ENCODE measurements at regions not wholly inside any gene's neighbourhood (a gene's known extent, or its start where the extent isn't known, plus 50 kb on each side); places are given as distances from the start of the nearest gene placed in this dataset.

DNA sequence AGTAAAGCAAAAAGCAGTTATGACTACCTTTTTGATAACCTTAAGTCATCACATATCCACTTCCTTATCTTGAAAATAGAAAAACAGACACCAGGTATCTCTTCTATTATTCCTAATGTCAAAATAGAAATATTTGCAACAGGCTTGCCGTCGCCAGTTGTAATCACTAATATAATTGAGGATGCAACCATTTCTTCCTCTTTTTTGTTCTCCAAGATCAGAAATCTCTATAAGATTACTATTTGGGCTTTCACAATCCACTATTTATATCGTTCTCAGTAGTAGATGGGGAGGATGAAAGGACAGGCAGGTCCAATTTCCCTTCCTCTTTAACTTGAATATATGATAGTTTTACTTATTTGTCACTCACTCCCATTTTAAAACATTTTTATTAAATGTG lies 130.2 kb upstream of the HMGA2 start:
- DNase-seq (ENCODE audit: low read depth in 1 of 2, low spot score in 1 of 2) (no peak), FAIRE-seq (no peak), ATAC-seq (no peak)
- Histone ChIP-seq H3K9me3 (no peaks in the 10 kb centered on the region), H3K27ac (no peak overlapping the region), H3K4me1 (peaks cover 30% of the 10 kb centered on the region), H3K4me2 (no peak overlapping the region), H3K4me3 (no peak overlapping the region)
- TF ChIP-seq, protein P1, sequence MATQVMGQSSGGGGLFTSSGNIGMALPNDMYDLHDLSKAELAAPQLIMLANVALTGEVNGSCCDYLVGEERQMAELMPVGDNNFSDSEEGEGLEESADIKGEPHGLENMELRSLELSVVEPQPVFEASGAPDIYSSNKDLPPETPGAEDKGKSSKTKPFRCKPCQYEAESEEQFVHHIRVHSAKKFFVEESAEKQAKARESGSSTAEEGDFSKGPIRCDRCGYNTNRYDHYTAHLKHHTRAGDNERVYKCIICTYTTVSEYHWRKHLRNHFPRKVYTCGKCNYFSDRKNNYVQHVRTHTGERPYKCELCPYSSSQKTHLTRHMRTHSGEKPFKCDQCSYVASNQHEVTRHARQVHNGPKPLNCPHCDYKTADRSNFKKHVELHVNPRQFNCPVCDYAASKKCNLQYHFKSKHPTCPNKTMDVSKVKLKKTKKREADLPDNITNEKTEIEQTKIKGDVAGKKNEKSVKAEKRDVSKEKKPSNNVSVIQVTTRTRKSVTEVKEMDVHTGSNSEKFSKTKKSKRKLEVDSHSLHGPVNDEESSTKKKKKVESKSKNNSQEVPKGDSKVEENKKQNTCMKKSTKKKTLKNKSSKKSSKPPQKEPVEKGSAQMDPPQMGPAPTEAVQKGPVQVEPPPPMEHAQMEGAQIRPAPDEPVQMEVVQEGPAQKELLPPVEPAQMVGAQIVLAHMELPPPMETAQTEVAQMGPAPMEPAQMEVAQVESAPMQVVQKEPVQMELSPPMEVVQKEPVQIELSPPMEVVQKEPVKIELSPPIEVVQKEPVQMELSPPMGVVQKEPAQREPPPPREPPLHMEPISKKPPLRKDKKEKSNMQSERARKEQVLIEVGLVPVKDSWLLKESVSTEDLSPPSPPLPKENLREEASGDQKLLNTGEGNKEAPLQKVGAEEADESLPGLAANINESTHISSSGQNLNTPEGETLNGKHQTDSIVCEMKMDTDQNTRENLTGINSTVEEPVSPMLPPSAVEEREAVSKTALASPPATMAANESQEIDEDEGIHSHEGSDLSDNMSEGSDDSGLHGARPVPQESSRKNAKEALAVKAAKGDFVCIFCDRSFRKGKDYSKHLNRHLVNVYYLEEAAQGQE (IDR thresholded peaks at IDR 0.05), result no peak
- ChIA-PET POLR2A (no interaction called here), CTCF (no interaction called here)
- WGBS (ENCODE audit: missing lambda C conversion rate), result 83% methylated on average over 3 of the region's 3 CpGs

DNA sequence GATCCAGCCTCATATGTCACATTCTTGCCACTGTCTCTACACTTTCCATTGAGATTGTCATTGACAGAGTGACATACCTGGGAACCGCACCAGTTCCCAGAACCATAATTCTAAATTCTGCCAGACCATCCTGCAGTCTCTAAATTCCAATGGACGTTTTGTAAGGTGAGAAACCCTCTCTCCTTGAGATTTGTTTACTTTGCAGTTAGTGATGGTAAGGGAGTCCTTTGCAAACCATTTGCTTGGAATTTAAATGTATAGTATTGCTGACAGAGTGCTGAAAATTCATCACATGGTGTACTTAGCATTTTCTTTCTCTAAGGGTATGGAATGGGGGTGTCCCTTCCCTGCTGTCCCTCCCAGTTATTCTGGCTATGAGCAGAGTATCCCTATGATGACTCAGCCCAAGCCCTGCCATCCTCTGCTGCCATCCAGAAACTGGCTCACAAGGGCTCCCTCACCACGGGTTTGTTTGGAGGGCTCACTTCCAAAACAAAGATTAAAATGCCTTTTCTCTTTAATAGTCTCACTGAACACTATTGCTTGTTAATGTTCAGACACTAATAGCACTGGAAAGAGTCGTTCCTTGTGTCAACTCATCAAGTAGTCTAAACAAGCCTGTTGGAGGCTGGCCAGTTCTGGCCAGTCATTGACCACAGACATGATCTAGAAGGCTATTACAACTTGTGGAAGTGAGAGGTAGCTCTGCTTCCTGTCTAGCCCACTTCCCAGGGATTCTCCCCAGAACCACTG lies 129.0 kb upstream of the HMGA2 start:
- ChIA-PET CTCF (interaction anchor here (0.9 to 2.1 kb wide), 2 partner anchors 36 to 93 kb away, joined by 3 to 10 read pairs; no protein-coding TSS in a partner anchor), POLR2A (interaction anchor here (1.1 kb wide), 1 partner anchor 46 kb away, joined by 6 read pairs; no protein-coding TSS in a partner anchor)
- WGBS (ENCODE audit: missing lambda C conversion rate), result 14% methylated on average over 4 of the region's 4 CpGs
- H3K4me2 ChIP-seq, result peak overlapping the region; percentile 59
- peak overlapping the region; percentile 60 to 61; a peak in 5 of 6 replicates for H3K27ac ChIP-seq
- ATAC-seq (peak; percentile 93 to 95), DNase-seq (ENCODE audit: low read depth in 1 of 2, low spot score in 1 of 2) (peak; percentile 34 to 90), FAIRE-seq (peak; percentile 70)
- no peak overlapping the region for H3K4me3 ChIP-seq
- H3K4me1 ChIP-seq, result peaks cover 30% of the 10 kb centered on the region
- H3K9me3 ChIP-seq, result no peaks in the 10 kb centered on the region
- no peak for TF ChIP-seq KDM1A (IDR thresholded peaks at IDR 0.05; ENCODE audit: low read depth)
- TF ChIP-seq TFCP2L1 (CRISPR knock-in tag; IDR thresholded peaks at IDR 0.05), result no peak
- TF ChIP-seq, protein P2, sequence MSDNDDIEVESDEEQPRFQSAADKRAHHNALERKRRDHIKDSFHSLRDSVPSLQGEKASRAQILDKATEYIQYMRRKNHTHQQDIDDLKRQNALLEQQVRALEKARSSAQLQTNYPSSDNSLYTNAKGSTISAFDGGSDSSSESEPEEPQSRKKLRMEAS (IDR thresholded peaks at IDR 0.05), result peak; percentile 59
- no peak for TF ChIP-seq NR3C1 (IDR thresholded peaks at IDR 0.05)
- TF ChIP-seq ZC3H11A (IDR thresholded peaks at IDR 0.05), result no peak
- no peak for TF ChIP-seq ZNF302 (CRISPR knock-in tag; IDR thresholded peaks at IDR 0.05)
- no peak for TF ChIP-seq EHF (CRISPR knock-in tag; IDR thresholded peaks at IDR 0.05)
- 0 out of 5 replicates have a peak, but pooled peaks of 1 of the 2 experiments have one; percentile 19 for TF ChIP-seq RAD21 (conservative IDR thresholded peaks at IDR 0.05 in 1 of 2, IDR thresholded peaks at IDR 0.05 in 1 of 2)
- TF ChIP-seq GATA3 (IDR thresholded peaks at IDR 0.05; ENCODE audit: borderline replicate concordance), result peak; percentile 85
- TF ChIP-seq, protein P3, sequence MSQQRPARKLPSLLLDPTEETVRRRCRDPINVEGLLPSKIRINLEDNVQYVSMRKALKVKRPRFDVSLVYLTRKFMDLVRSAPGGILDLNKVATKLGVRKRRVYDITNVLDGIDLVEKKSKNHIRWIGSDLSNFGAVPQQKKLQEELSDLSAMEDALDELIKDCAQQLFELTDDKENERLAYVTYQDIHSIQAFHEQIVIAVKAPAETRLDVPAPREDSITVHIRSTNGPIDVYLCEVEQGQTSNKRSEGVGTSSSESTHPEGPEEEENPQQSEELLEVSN (IDR thresholded peaks at IDR 0.05; ENCODE audit: borderline replicate concordance, low read depth), result no peak
- TF ChIP-seq, protein P4, sequence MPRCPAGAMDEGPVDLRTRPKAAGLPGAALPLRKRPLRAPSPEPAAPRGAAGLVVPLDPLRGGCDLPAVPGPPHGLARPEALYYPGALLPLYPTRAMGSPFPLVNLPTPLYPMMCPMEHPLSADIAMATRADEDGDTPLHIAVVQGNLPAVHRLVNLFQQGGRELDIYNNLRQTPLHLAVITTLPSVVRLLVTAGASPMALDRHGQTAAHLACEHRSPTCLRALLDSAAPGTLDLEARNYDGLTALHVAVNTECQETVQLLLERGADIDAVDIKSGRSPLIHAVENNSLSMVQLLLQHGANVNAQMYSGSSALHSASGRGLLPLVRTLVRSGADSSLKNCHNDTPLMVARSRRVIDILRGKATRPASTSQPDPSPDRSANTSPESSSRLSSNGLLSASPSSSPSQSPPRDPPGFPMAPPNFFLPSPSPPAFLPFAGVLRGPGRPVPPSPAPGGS (IDR thresholded peaks at IDR 0.05), result peak; percentile 77; the same call in 1 of the 3 replicates
- TF ChIP-seq KDM5A (IDR thresholded peaks at IDR 0.05), result no peak
- peak; percentile 51 to 58; a peak in 3 of 5 replicates for TF ChIP-seq JUN (IDR thresholded peaks at IDR 0.05)
- no peak for TF ChIP-seq CBX2 (IDR thresholded peaks at IDR 0.05; ENCODE audit: borderline replicate concordance, low read depth)
- TF ChIP-seq, protein P5, sequence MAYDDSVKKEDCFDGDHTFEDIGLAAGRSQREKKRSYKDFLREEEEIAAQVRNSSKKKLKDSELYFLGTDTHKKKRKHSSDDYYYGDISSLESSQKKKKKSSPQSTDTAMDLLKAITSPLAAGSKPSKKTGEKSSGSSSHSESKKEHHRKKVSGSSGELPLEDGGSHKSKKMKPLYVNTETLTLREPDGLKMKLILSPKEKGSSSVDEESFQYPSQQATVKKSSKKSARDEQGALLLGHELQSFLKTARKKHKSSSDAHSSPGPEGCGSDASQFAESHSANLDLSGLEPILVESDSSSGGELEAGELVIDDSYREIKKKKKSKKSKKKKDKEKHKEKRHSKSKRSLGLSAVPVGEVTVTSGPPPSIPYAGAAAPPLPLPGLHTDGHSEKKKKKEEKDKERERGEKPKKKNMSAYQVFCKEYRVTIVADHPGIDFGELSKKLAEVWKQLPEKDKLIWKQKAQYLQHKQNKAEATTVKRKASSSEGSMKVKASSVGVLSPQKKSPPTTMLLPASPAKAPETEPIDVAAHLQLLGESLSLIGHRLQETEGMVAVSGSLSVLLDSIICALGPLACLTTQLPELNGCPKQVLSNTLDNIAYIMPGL (CRISPR knock-in tag; IDR thresholded peaks at IDR 0.05; ENCODE audit: borderline replicate concordance), result no peak
- TF ChIP-seq, protein P1 (IDR thresholded peaks at IDR 0.05), result no peak
- TF ChIP-seq FOSL2 (IDR thresholded peaks at IDR 0.05), result peak; percentile 42
- TF ChIP-seq FOSL2 (CRISPR knock-in tag; IDR thresholded peaks at IDR 0.05), result peak; percentile 78
- TF ChIP-seq FOSB (CRISPR knock-in tag; IDR thresholded peaks at IDR 0.05), result no peak
- TF ChIP-seq JUNB (IDR thresholded peaks at IDR 0.05), result peak; percentile 89
- TF ChIP-seq, protein P6, sequence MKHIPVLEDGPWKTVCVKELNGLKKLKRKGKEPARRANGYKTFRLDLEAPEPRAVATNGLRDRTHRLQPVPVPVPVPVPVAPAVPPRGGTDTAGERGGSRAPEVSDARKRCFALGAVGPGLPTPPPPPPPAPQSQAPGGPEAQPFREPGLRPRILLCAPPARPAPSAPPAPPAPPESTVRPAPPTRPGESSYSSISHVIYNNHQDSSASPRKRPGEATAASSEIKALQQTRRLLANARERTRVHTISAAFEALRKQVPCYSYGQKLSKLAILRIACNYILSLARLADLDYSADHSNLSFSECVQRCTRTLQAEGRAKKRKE (CRISPR knock-in tag; IDR thresholded peaks at IDR 0.05; ENCODE audit: low read depth), result no peak
- no peak for TF ChIP-seq RCOR1 (IDR thresholded peaks at IDR 0.05; ENCODE audit: low read depth, low read length)
- no peak for TF ChIP-seq HOXA7 (CRISPR knock-in tag; IDR thresholded peaks at IDR 0.05)
- TF ChIP-seq NFE2L2 (conservative IDR thresholded peaks at IDR 0.05; ENCODE audit: low read length), result no peak

Data from A549 (cell line).